ENCODE measurements at regions not wholly inside any gene's neighbourhood (a gene's known extent, or its start where the extent isn't known, plus 50 kb on each side); places are given as distances from the start of the nearest gene placed in this dataset.

DNA sequence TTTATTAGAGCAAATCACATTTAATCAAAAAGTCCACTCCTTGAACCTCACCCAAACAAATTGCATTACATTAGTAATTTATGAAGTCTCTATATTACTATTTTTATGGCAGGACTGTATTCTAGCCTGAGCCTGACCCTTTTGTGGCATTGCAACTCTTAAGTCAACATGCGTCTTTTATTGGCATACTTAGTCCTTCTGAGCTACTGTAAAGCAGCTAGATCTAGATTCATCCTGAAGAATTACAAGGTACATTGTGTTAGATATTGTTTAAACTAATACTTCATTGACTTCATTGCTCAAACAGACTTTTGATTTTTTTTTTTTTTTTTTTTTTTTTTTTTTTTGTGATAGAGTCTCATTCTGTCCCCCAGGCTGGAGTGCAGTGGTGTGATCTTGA is 1842.5 kb upstream of the CDH9 start:
- H3K4me3 Mint-ChIP-seq: no peak overlapping the region
- no peaks in the 10 kb centered on the region for H3K36me3 Mint-ChIP-seq (ENCODE audit: low read depth)
- no peaks in the 10 kb centered on the region for H3K4me1 Mint-ChIP-seq
- peaks cover 12% of the 10 kb centered on the region for H3K9me3 Mint-ChIP-seq
- H3K27me3 Mint-ChIP-seq (ENCODE audit: low read depth): no peaks in the 10 kb centered on the region
- TF ChIP-seq, protein P1, sequence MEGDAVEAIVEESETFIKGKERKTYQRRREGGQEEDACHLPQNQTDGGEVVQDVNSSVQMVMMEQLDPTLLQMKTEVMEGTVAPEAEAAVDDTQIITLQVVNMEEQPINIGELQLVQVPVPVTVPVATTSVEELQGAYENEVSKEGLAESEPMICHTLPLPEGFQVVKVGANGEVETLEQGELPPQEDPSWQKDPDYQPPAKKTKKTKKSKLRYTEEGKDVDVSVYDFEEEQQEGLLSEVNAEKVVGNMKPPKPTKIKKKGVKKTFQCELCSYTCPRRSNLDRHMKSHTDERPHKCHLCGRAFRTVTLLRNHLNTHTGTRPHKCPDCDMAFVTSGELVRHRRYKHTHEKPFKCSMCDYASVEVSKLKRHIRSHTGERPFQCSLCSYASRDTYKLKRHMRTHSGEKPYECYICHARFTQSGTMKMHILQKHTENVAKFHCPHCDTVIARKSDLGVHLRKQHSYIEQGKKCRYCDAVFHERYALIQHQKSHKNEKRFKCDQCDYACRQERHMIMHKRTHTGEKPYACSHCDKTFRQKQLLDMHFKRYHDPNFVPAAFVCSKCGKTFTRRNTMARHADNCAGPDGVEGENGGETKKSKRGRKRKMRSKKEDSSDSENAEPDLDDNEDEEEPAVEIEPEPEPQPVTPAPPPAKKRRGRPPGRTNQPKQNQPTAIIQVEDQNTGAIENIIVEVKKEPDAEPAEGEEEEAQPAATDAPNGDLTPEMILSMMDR (IDR thresholded peaks at IDR 0.05; ENCODE audit: unreplicated experiment in 3 of 3): no peak
- no peak overlapping the region for H3K27ac Mint-ChIP-seq

DNA sequence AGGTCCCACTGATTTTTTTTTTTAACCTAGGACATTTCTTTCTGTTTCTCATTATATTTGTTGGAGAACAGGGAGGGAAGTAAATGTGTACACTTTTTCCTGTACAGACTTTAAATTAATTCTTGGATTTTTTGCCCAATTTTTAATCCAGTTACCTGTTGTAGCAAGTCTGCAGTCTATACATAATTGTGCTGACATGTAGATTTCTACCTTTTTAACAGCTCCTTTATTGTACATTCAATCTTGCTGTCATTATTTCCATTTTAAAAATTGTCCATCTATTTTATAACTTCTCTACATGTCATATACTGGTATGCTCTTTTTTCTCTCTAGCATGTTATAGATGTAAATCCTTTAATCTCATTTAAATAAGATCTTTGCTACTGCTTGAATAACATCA is 1838.7 kb upstream of the CDH9 start:
- peaks cover 4% of the 10 kb centered on the region for H3K9me3 Mint-ChIP-seq
- H3K4me1 Mint-ChIP-seq: no peaks in the 10 kb centered on the region

DNA sequence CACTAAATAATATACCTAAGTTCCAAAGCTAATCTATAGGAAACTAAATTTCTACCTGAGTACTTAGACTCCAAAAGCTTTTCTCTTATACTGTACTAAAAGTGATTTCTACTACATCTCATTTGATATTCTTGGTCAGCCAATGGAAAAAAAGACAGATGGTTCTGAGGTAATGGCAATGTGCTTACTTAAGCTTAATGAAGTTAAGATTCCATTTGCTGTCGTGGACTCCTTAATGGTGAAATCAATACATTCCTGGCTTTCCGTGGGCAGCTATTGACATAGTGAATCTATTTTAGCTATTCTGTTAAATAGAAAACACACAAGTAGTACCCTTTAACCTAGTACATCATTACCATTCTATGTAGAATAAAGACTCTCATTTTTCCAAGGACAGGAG is 1825.6 kb upstream of the CDH9 start:
- H3K27ac Mint-ChIP-seq: no peak overlapping the region
- TF ChIP-seq, protein P1 (IDR thresholded peaks at IDR 0.05; ENCODE audit: unreplicated experiment in 3 of 3): no peak
- H3K4me3 Mint-ChIP-seq: no peak overlapping the region
- no peaks in the 10 kb centered on the region for H3K9me3 Mint-ChIP-seq
- H3K27me3 Mint-ChIP-seq (ENCODE audit: low read depth): no peaks in the 10 kb centered on the region
- H3K4me1 Mint-ChIP-seq: no peaks in the 10 kb centered on the region
- no peaks in the 10 kb centered on the region for H3K36me3 Mint-ChIP-seq (ENCODE audit: low read depth)

More for the DNA sequence above, 1838.7 kb upstream of the CDH9 start:
- no peaks in the 10 kb centered on the region for H3K27me3 Mint-ChIP-seq (ENCODE audit: low read depth)
- TF ChIP-seq, protein P1 (IDR thresholded peaks at IDR 0.05; ENCODE audit: unreplicated experiment in 3 of 3): no peak
- H3K27ac Mint-ChIP-seq: no peak overlapping the region
- H3K4me3 Mint-ChIP-seq: no peak overlapping the region
- H3K36me3 Mint-ChIP-seq (ENCODE audit: low read depth): no peaks in the 10 kb centered on the region

DNA sequence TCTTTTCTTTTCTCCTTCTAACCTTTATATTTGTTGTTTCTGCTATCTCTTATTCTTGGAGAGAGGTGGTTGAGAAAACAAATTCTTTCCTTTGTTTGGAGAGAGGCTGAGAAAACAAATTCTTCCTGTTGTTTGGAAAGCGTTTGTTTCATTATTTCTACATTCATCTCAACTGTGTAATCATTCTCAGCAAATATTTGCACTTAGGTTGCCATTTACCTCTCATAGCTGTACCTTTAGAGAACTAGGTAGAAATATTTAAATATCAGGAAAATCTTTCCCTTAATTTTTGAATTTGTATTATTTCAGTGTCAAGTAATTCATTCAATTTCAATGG is 1824.4 kb upstream of the CDH9 start:
- Mint-ChIP-seq H3K4me1 (no peaks in the 10 kb centered on the region), H3K36me3 (ENCODE audit: low read depth) (no peaks in the 10 kb centered on the region), H3K4me3 (no peak overlapping the region), H3K27me3 (ENCODE audit: low read depth) (no peaks in the 10 kb centered on the region), H3K27ac (no peak overlapping the region), H3K9me3 (no peaks in the 10 kb centered on the region)
- TF ChIP-seq, protein P1 (IDR thresholded peaks at IDR 0.05; ENCODE audit: unreplicated experiment in 3 of 3): no peak

DNA sequence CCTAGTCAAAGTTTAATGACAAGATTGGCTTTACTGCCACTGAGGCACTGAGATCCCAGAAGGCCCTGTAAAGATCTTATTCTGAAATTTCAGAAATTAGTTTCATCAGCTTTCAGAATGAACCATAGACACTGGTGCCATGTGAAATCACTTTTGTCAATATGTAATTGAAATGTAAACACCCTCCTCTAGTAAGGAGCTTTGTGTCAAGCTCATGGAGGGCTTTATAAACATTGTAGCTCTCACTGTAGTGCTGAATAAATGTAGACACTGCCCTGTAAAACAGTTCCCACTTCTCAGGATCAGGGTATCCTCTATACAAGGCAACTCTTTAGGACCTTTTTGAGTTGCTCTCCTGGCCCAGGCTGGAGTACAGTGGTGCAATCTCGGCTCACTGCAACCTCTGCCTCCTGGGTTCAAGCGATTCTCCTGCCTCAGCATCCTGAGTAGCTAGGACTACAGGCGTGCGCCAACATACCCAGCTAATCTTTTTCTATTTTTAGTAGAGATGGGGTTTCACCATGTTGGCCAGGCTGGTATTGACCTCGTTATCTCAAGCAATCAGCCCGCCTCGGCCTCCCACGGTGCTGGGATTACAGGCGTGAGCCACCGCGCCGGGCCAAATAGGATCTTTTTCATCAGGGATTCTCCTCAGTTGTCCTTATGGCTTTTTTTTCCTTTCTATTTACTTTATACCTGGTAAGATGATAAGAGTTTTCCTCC is 1823.9 kb upstream of the CDH9 start:
- TF ChIP-seq, protein P1 (IDR thresholded peaks at IDR 0.05; ENCODE audit: unreplicated experiment in 3 of 3): no peak
- Mint-ChIP-seq H3K27me3 (ENCODE audit: low read depth) (no peaks in the 10 kb centered on the region), H3K4me3 (no peak overlapping the region), H3K9me3 (no peaks in the 10 kb centered on the region), H3K4me1 (no peaks in the 10 kb centered on the region), H3K27ac (no peak overlapping the region), H3K36me3 (ENCODE audit: low read depth) (no peaks in the 10 kb centered on the region)

DNA sequence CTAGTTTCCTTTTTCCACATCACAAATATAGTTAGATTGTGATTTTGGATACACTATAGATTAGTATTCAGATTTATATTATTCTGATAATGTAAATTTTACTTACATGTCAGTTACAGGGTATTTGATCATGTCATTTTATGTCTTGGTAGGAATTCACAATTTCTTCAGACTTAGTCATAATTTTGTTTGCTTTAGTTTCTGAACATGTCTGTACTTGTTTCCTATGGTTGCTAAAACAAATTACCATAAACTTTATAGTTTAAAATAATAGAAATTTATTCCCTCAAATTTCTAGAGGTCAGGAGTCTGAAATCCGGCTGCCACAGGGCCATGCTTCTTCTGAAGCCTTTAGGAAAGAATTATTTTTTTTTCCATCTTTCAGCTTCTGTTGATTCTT is 1817.2 kb upstream of the CDH9 start:
- H3K27me3 Mint-ChIP-seq (ENCODE audit: low read depth): no peaks in the 10 kb centered on the region
- H3K36me3 Mint-ChIP-seq (ENCODE audit: low read depth): no peaks in the 10 kb centered on the region
- H3K9me3 Mint-ChIP-seq: no peaks in the 10 kb centered on the region
- TF ChIP-seq, protein P1 (IDR thresholded peaks at IDR 0.05; ENCODE audit: unreplicated experiment in 3 of 3): no peak
- no peak overlapping the region for H3K27ac Mint-ChIP-seq
- H3K4me3 Mint-ChIP-seq: no peak overlapping the region
- no peaks in the 10 kb centered on the region for H3K4me1 Mint-ChIP-seq

Measured in nephron (organoid).